Suprapubic skin (tissue), 4 donors: ENCODE measurements at regions not wholly inside any gene's neighbourhood (a gene's known extent, or its start where the extent isn't known, plus 50 kb on each side); places are given as distances from the start of the nearest gene placed in this dataset.

Experiments used
- DNase-seq, 2 donors: peaks; one replicate each; pipeline ENCODE4 v3.0.0-alpha.2; 2019; ENCODE audit warnings: low spot score in 2 of 2
- H3K27ac ChIP-seq: fragments of 200-600 bp; sonication (generic); one replicate; pipeline ENCODE4 v1.5.1; 2019
- H3K27me3 ChIP-seq: fragments of 200-600 bp; sonication (generic); one replicate; pipeline ENCODE4 v1.5.1; 2019
- H3K36me3 ChIP-seq: fragments of 200-600 bp; sonication (generic); one replicate; pipeline ENCODE4 v1.5.1; 2019
- H3K4me1 ChIP-seq: fragments of 200-600 bp; sonication (generic); one replicate; pipeline ENCODE4 v1.5.1; 2019
- H3K4me3 ChIP-seq: fragments of 200-600 bp; sonication (generic); one replicate; pipeline ENCODE4 v1.5.1; 2019; ENCODE audit warnings: mild to moderate bottlenecking
- H3K9me3 ChIP-seq: fragments of 200-600 bp; sonication (generic); one replicate; pipeline ENCODE4 v1.5.1; 2019
- CTCF ChIP-seq, 2 donors: fragments of 200-600 bp in 1 of 2; fragments of 450-650 bp in 1 of 2; sonication (generic) in 1 of 2; IDR thresholded peaks; one replicate each; pipeline ENCODE4 v1.5.1; 2016 to 2019; ENCODE audit warnings: antibody characterized with exemption in 2 of 2, mild to moderate bottlenecking in 1 of 2, moderate library complexity in 1 of 2
- EP300 ChIP-seq: sonication (generic); formaldehyde crosslinking; IDR thresholded peaks from one replicate; pipeline ENCODE4 v1.6.1; 2017; ENCODE audit warnings: antibody characterized with exemption
- POLR2A ChIP-seq, 2 donors: fragments of 450-650 bp; IDR thresholded peaks; one replicate each; pipeline ENCODE4 v1.6.1; 2017; ENCODE audit warnings: antibody characterized with exemption in 2 of 2, mild to moderate bottlenecking in 2 of 2, moderate library complexity in 2 of 2
- POLR2AphosphoS5 ChIP-seq, 3 donors: sonication (generic); formaldehyde crosslinking; IDR thresholded peaks; one replicate each; pipeline ENCODE4 v1.6.1; 2017; ENCODE audit warnings: antibody characterized with exemption in 3 of 3
- WGBS: methylation state at CpG from one replicate; pipeline ENCODE4 v1.1.5; 2018; 5-methylcytosine and 5-hydroxymethylcytosine counted together

- H3K36me3 ChIP-seq: no peaks in the 10 kb centered on the region
- no peaks in the 10 kb centered on the region for H3K4me1 ChIP-seq
- no peaks in the 10 kb centered on the region for H3K9me3 ChIP-seq
- 93% methylated on average over 6 of the region's 6 CpGs for WGBS
- H3K27ac ChIP-seq: no peak overlapping the region
- no peak for DNase-seq
- TF ChIP-seq POLR2AphosphoS5 (IDR thresholded peaks at IDR 0.05): no peak
- TF ChIP-seq CTCF (IDR thresholded peaks at IDR 0.05): no peak
- H3K27me3 ChIP-seq: no peaks in the 10 kb centered on the region
- no peak overlapping the region for H3K4me3 ChIP-seq
Observed at GRCh38 chr13:90882551-90882950, 464.9 kb upstream of the MIR17HG start.

- Histone ChIP-seq H3K9me3 (no peaks in the 10 kb centered on the region), H3K27me3 (no peaks in the 10 kb centered on the region), H3K36me3 (no peaks in the 10 kb centered on the region), H3K4me3 (no peak overlapping the region), H3K4me1 (no peaks in the 10 kb centered on the region), H3K27ac (no peak overlapping the region)
- WGBS: 91% methylated on average over 2 of the region's 2 CpGs
- DNase-seq: no peak
- TF ChIP-seq POLR2AphosphoS5 (IDR thresholded peaks at IDR 0.05): no peak
- TF ChIP-seq EP300: no peak
- TF ChIP-seq CTCF (IDR thresholded peaks at IDR 0.05): no peak
- TF ChIP-seq POLR2A (IDR thresholded peaks at IDR 0.05): no peak
Observed at GRCh38 chr13:90883592-90883991, 463.9 kb upstream of the MIR17HG start.

GRCh38 chr13:90884066-90884465 lies 463.4 kb upstream of the MIR17HG start:
- no peak overlapping the region for H3K4me3 ChIP-seq
- H3K27ac ChIP-seq: no peak overlapping the region
- DNase-seq: no peak
- H3K4me1 ChIP-seq: no peaks in the 10 kb centered on the region
- 83% methylated on average over 5 of the region's 5 CpGs for WGBS
- no peaks in the 10 kb centered on the region for H3K9me3 ChIP-seq
- no peaks in the 10 kb centered on the region for H3K36me3 ChIP-seq
- H3K27me3 ChIP-seq: no peaks in the 10 kb centered on the region
- no peak for TF ChIP-seq EP300
- TF ChIP-seq POLR2A (IDR thresholded peaks at IDR 0.05): no peak
- TF ChIP-seq CTCF (IDR thresholded peaks at IDR 0.05): no peak
- TF ChIP-seq POLR2AphosphoS5 (IDR thresholded peaks at IDR 0.05): no peak

- no peak for DNase-seq
- 64% methylated on average over 4 of the region's 4 CpGs for WGBS
Observed at GRCh38 chr13:90889906-90890834, 457.3 kb upstream of the MIR17HG start.

More at GRCh38 chr13:90889906-90890834, 457.3 kb upstream of the MIR17HG start:
- no peaks in the 10 kb centered on the region for H3K4me1 ChIP-seq
- no peak overlapping the region for H3K27ac ChIP-seq
- TF ChIP-seq POLR2AphosphoS5 (IDR thresholded peaks at IDR 0.05) (no peak), CTCF (IDR thresholded peaks at IDR 0.05) (no peak), POLR2A (IDR thresholded peaks at IDR 0.05) (no peak), EP300 (no peak)
- H3K27me3 ChIP-seq: no peaks in the 10 kb centered on the region
- no peaks in the 10 kb centered on the region for H3K36me3 ChIP-seq
- no peaks in the 10 kb centered on the region for H3K9me3 ChIP-seq
- H3K4me3 ChIP-seq: no peak overlapping the region
